ENCODE measurements at regions not wholly inside any gene's neighbourhood (a gene's known extent, or its start where the extent isn't known, plus 50 kb on each side); places are given as distances from the start of the nearest gene placed in this dataset.

GRCh38 chr5:5968981-5969380 lies 409.4 kb downstream of the MED10 start:
- TF ChIP-seq CTCF (conservative IDR thresholded peaks at IDR 0.05; ENCODE audit: low read depth, low read length): no peak
- TF ChIP-seq EZH2 (IDR thresholded peaks at IDR 0.05; ENCODE audit: low read length, unreplicated experiment): no peak
- TF ChIP-seq EZH2phosphoT487 (IDR thresholded peaks at IDR 0.05; ENCODE audit: borderline replicate concordance, low read length): no peak

All from PC-3 (cell line).